K562 (cell line): ENCODE measurements at regions not wholly inside any gene's neighbourhood (a gene's known extent, or its start where the extent isn't known, plus 50 kb on each side); places are given as distances from the start of the nearest gene placed in this dataset.

Experiments
- ATAC-seq: fragments of 200-7000 bp; cut with Tn5 transposase; 3 replicates; pipeline ENCODE4 v1.9.1; 2020; ENCODE audit warnings: moderate library complexity
- BruUV-seq: library from RNA; stranded (reverse); fragments of 400-500 nt; replicated peaks from 2 replicates; lab custom pipeline; 2021; lab: Mats Ljungman, UMichigan
- CTCF ChIA-PET: fragments of 300-600 bp; formaldehyde crosslinking; extraction: SDS; loops from one replicate; lab custom pipeline; 2021; ENCODE audit warnings: low intra/inter-chr PET ratio; lab: Yijun Ruan, JAX
- POLR2A ChIA-PET: fragments of 300-600, 350-650 bp; sonication (Branson Sonifier 250); formaldehyde crosslinking; extraction: SDS; loops from one replicate; lab custom pipeline; 2021; ENCODE audit warnings: antibody characterized with exemption, inconsistent platforms; lab: Yijun Ruan, JAX
- DNase-seq, 4 experiments: peaks; one replicate each; pipeline versions ENCODE4 v3.0.0 to v3.0.0-alpha.2; 2011 to 2018; ENCODE audit warnings: low spot score in 3 of 4, mixed read lengths in 3 of 4; ENCODE audit errors: extremely low read depth in 1 of 4
- FAIRE-seq: peaks from 2 replicates; lab custom pipeline; 2011; peaks lifted over from hg19 to GRCh38; lab: Jason Lieb, UNC
- H2AFZ ChIP-seq: 2 replicates; pipeline ENCODE4 v1.6.0; 2011; ENCODE audit warnings: low read depth, low read length, control low read depth, inconsistent platforms
- H3K27ac ChIP-seq: fragments of 200-600 bp; 3 replicates; pipeline ENCODE4 v1.8.0; 2011; ENCODE audit warnings: low read depth, mild to moderate bottlenecking, control low read depth, inconsistent platforms, low read length, moderate library complexity, mixed read lengths; ENCODE audit errors: extremely low read depth
- H3K27me3 ChIP-seq, 2 experiments: fragments of 300-600 bp in 1 of 2; 2 replicates in 1 of 2; 3 replicates in 1 of 2; pipeline versions ENCODE4 v1.6.0 to v1.8.0; 2011; ENCODE audit warnings: inconsistent platforms in 2 of 2, low read length in 2 of 2, mild to moderate bottlenecking in 1 of 2, mixed read lengths in 1 of 2, moderate library complexity in 1 of 2; ENCODE audit not compliant: control insufficient read depth in 2 of 2, insufficient read depth in 2 of 2
- H3K36me3 ChIP-seq: fragments of 300-600 bp; 3 replicates; pipeline ENCODE4 v1.8.0; 2011; ENCODE audit warnings: mild to moderate bottlenecking, low read length, inconsistent platforms; ENCODE audit not compliant: control insufficient read depth, insufficient read depth
- H3K4me1 ChIP-seq, 2 experiments: fragments of 200-600 bp in 1 of 2; replicated peaks in 1 of 2; 2 replicates in 1 of 2; 3 replicates in 1 of 2; pipeline versions ENCODE4 v1.5.1 to v1.8.0; 2011; ENCODE audit warnings: inconsistent platforms in 2 of 2, low read length in 2 of 2, mild to moderate bottlenecking in 1 of 2, mixed read lengths in 1 of 2, moderate library complexity in 1 of 2; ENCODE audit not compliant: control insufficient read depth in 2 of 2, insufficient read depth in 2 of 2
- H3K4me2 ChIP-seq: 2 replicates; pipeline ENCODE4 v1.6.1; 2011; ENCODE audit warnings: low read length, control low read depth, inconsistent platforms, mixed read lengths; ENCODE audit not compliant: insufficient read depth
- H3K4me3 ChIP-seq: fragments of 200-600 bp; sonication (generic), shearing (Covaris generic); 2 replicates; pipeline ENCODE4 v1.5.1; 2016; ENCODE audit warnings: control low read depth, inconsistent platforms
- H3K79me2 ChIP-seq: fragments of 200-600 bp; 3 replicates; pipeline ENCODE4 v1.8.0; 2011; ENCODE audit warnings: low read length, inconsistent platforms; ENCODE audit not compliant: control insufficient read depth, insufficient read depth
- H3K9ac ChIP-seq, 2 experiments: 2 replicates each; pipeline versions ENCODE4 v1.6.0 to v1.6.1; 2011; ENCODE audit warnings: low read depth in 2 of 2, low read length in 2 of 2, control low read depth in 1 of 2, inconsistent platforms in 1 of 2, mild to moderate bottlenecking in 1 of 2, mixed read lengths in 1 of 2; ENCODE audit not compliant: insufficient read depth in 1 of 2
- H3K9me1 ChIP-seq: one replicate; pipeline ENCODE4 v1.6.0; 2011; ENCODE audit warnings: inconsistent platforms, mild to moderate bottlenecking, low read length, moderate library complexity; ENCODE audit not compliant: control insufficient read depth, insufficient read depth
- H3K9me3 ChIP-seq: replicated peaks from 2 replicates; pipeline ENCODE4 v1.5.1; 2011; ENCODE audit warnings: low read depth, low read length, inconsistent platforms; ENCODE audit not compliant: control insufficient read depth, insufficient read depth
- H4K20me1 ChIP-seq: replicated peaks from 2 replicates; pipeline ENCODE4 v1.6.1; 2011; ENCODE audit warnings: low read length, inconsistent platforms, mixed read lengths; ENCODE audit not compliant: control insufficient read depth, insufficient read depth
- ASH1L ChIP-seq: fragments of 450-650 bp; IDR thresholded peaks from 2 replicates; pipeline ENCODE4 v1.6.1; 2018; ENCODE audit warnings: borderline replicate concordance, mild to moderate bottlenecking, low read depth; ENCODE audit not compliant: partially characterized antibody
- GATAD2A ChIP-seq: fragments of 450-650 bp; IDR thresholded peaks from 2 replicates; pipeline ENCODE4 v1.6.1; 2017
- KHSRP ChIP-seq: fragments of 450-650 bp; IDR thresholded peaks from 2 replicates; pipeline ENCODE4 v1.6.1; 2017
- MAFF ChIP-seq: IDR thresholded peaks from 2 replicates; pipeline ENCODE4 v1.6.1; 2012; ENCODE audit warnings: low read length, improper control_type of control experiment
- PHB2 ChIP-seq: fragments of 450-650 bp; IDR thresholded peaks from 2 replicates; pipeline ENCODE4 v1.6.1; 2017; ENCODE audit warnings: low read depth
- RFX5 ChIP-seq: IDR thresholded peaks from 2 replicates; pipeline ENCODE4 v1.6.1; 2011; ENCODE audit warnings: low read depth, mild to moderate bottlenecking, improper control_type of control experiment, low read length
- SIN3B ChIP-seq: fragments of 450-650 bp; IDR thresholded peaks from 2 replicates; pipeline ENCODE4 v1.6.1; 2017; ENCODE audit warnings: low read depth, mild to moderate bottlenecking, moderate library complexity
- SMARCA4 ChIP-seq: fragments of 450-650 bp; IDR thresholded peaks from 2 replicates; pipeline ENCODE4 v1.6.1; 2016
- TAF7 ChIP-seq: fragments of 450-650 bp; IDR thresholded peaks from 2 replicates; pipeline ENCODE4 v1.6.1; 2016; ENCODE audit warnings: missing genetic modification characterization, missing compliant biosample characterization
- TAL1 ChIP-seq: fragments of 450-650 bp; IDR thresholded peaks from 2 replicates; pipeline ENCODE4 v1.6.1; 2016; ENCODE audit warnings: mild to moderate bottlenecking
- ZC3H4 ChIP-seq: sonication (generic); formaldehyde crosslinking; IDR thresholded peaks from 2 replicates; pipeline ENCODE4 v1.9.0; 2021; ENCODE audit warnings: missing genetic modification reagents, borderline replicate concordance
- ZNF232 ChIP-seq: sonication (generic); formaldehyde crosslinking; IDR thresholded peaks from 2 replicates; pipeline ENCODE4 v1.8.0; 2022; ENCODE audit warnings: mild to moderate bottlenecking, missing genetic modification reagents
- ZNF398 ChIP-seq: fragments of 250-450 bp; sonication (Bioruptor Pico); IDR thresholded peaks from 2 replicates; pipeline ENCODE4 v1.8.0; 2021; ENCODE audit warnings: moderate library complexity, mild to moderate bottlenecking, inconsistent platforms
- ZNF444 ChIP-seq: fragments of 250-450 bp; sonication (Bioruptor Pico); IDR thresholded peaks from 2 replicates; pipeline ENCODE4 v1.4.0; 2020; ENCODE audit warnings: mild to moderate bottlenecking, moderate library complexity
- WGBS: fragments of 100-300 bp; shearing (Covaris generic); methylation state at CpG from one replicate; pipeline ENCODE4 v1.1.6; 2016; ENCODE audit warnings: low coverage, mixed read lengths; ENCODE audit not compliant: insufficient coverage; ENCODE audit errors: missing lambda C conversion rate; 5-methylcytosine and 5-hydroxymethylcytosine counted together
- in situ Hi-C: fragments of 300-500 bp; cut with MboI; formaldehyde crosslinking; loops from 4 replicates; pipeline ENCODE4 v1.15.0; 2018; ENCODE audit warnings: inconsistent platforms, mixed read lengths
- intact Hi-C: fragments of 100-400 bp; cut with micrococcal nuclease; formaldehyde crosslinking; loops from 2 replicates; pipeline ENCODE4 v1.14.2; 2022
- TF ChIP-seq, protein P1 (sequence below): fragments of 450-650 bp; formaldehyde crosslinking; IDR thresholded peaks from 2 replicates; pipeline ENCODE4 v1.4.0; 2022; ENCODE audit warnings: missing genetic modification characterization
- TF ChIP-seq, protein P2 (sequence below): sonication (generic); formaldehyde crosslinking; IDR thresholded peaks from 2 replicates; pipeline ENCODE4 v1.8.0; 2022; ENCODE audit warnings: missing genetic modification reagents, mild to moderate bottlenecking, moderate library complexity, borderline replicate concordance

- Histone ChIP-seq H2AFZ (no peak overlapping the region), H3K9ac (no peak overlapping the region), H3K27me3 (peaks cover 0 to 13% of the 10 kb centered on the region in 2 experiments; a peak in 1 of 5 replicates), H3K4me3 (no peak overlapping the region), H3K4me1 (no peaks in the 10 kb centered on the region), H3K36me3 (no peaks in the 10 kb centered on the region), H3K27ac (no peak overlapping the region), H3K9me1 (no peaks in the 10 kb centered on the region), H3K4me2 (no peak overlapping the region), H3K9me3 (no peaks in the 10 kb centered on the region), H4K20me1 (no peaks in the 10 kb centered on the region), H3K79me2 (no peaks in the 10 kb centered on the region)
- intact Hi-C loops (no loop called here), in situ Hi-C loops (no loop called here)
- DNase-seq, result no peak
- TF ChIP-seq MAFF (no peak), SMARCA4 (no peak)
- no peak for FAIRE-seq
- ChIA-PET CTCF (no interaction called here), POLR2A (no interaction called here)
- no TSS peak for BruUV-seq
- ATAC-seq, result no peak
- WGBS, result 0% methylated on average over 9 of the region's 9 CpGs
Observed at GRCh38 chr2:407630-408029, 119.7 kb upstream of the ALKAL2 start.

GRCh38 chr2:406876-407275, 119.0 kb upstream of the ALKAL2 start:
- Histone ChIP-seq H3K27ac (no peak overlapping the region), H4K20me1 (no peaks in the 10 kb centered on the region), H3K9me3 (no peaks in the 10 kb centered on the region), H3K9me1 (no peaks in the 10 kb centered on the region), H3K4me3 (no peak overlapping the region), H3K4me2 (no peak overlapping the region), H3K79me2 (no peaks in the 10 kb centered on the region), H3K27me3 (peaks cover 0 to 13% of the 10 kb centered on the region in 2 experiments; a peak in 1 of 5 replicates), H3K4me1 (no peaks in the 10 kb centered on the region), H3K36me3 (no peaks in the 10 kb centered on the region), H2AFZ (no peak overlapping the region), H3K9ac (no peak overlapping the region)
- in situ Hi-C loops (no loop called here), intact Hi-C loops (no loop called here)
- DNase-seq (no peak), FAIRE-seq (no peak), ATAC-seq (no peak)
- BruUV-seq, result no TSS peak
- WGBS, result 0% methylated on average over 4 of the region's 4 CpGs
- ChIA-PET POLR2A (no interaction called here), CTCF (no interaction called here)
- TF ChIP-seq PHB2 (no peak), KHSRP (no peak), GATAD2A (no peak), SIN3B (no peak), RFX5 (no peak), TAL1 (no peak), ASH1L (no peak), ZNF398 (CRISPR knock-in tag) (no peak), TAF7 (tag) (no peak), ZC3H4 (CRISPR knock-in tag) (no peak), ZNF444 (no peak), ZNF232 (no peak)
- TF ChIP-seq, protein P1, sequence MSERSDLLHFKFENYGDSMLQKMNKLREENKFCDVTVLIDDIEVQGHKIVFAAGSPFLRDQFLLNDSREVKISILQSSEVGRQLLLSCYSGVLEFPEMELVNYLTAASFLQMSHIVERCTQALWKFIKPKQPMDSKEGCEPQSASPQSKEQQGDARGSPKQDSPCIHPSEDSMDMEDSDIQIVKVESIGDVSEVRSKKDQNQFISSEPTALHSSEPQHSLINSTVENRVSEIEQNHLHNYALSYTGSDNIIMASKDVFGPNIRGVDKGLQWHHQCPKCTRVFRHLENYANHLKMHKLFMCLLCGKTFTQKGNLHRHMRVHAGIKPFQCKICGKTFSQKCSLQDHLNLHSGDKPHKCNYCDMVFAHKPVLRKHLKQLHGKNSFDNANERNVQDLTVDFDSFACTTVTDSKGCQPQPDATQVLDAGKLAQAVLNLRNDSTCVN, result no peak
- TF ChIP-seq, protein P2, sequence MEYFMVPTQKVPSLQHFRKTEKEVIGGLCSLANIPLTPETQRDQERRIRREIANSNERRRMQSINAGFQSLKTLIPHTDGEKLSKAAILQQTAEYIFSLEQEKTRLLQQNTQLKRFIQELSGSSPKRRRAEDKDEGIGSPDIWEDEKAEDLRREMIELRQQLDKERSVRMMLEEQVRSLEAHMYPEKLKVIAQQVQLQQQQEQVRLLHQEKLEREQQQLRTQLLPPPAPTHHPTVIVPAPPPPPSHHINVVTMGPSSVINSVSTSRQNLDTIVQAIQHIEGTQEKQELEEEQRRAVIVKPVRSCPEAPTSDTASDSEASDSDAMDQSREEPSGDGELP, result no peak
